Fibroblast of lung (primary cell): ENCODE measurements at regions not wholly inside any gene's neighbourhood (a gene's known extent, or its start where the extent isn't known, plus 50 kb on each side); places are given as distances from the start of the nearest gene placed in this dataset.

Source experiments
- CTCF ChIP-seq, 2 donors: IDR thresholded peaks in 1 of 2; conservative IDR thresholded peaks in 1 of 2; 1 replicate in 1 of 2; 2 replicates in 1 of 2; pipeline ENCODE4 v1.5.1; 2011 to 2012; ENCODE audit warnings: low read length in 2 of 2, control low read depth in 1 of 2, inconsistent platforms in 1 of 2, low read depth in 1 of 2, mild to moderate bottlenecking in 1 of 2
- EZH2 ChIP-seq: IDR thresholded peaks from 2 replicates; pipeline ENCODE4 v1.5.1; 2012; ENCODE audit warnings: low read length, control low read depth, mild to moderate bottlenecking; ENCODE audit errors: missing control alignments

- no peak for TF ChIP-seq CTCF (conservative IDR thresholded peaks at IDR 0.05 in 1 of 2, IDR thresholded peaks at IDR 0.05 in 1 of 2; ENCODE audit: low read depth in 1 of 2, low read length in 2 of 2)
- no peak for TF ChIP-seq EZH2
These were observed 152.9 kb upstream of the ISL1 start for GRCh38 chr5:51230336-51230735.
